ENCODE measurements at regions not wholly inside any gene's neighbourhood (a gene's known extent, or its start where the extent isn't known, plus 50 kb on each side); places are given as distances from the start of the nearest gene placed in this dataset.

DNA sequence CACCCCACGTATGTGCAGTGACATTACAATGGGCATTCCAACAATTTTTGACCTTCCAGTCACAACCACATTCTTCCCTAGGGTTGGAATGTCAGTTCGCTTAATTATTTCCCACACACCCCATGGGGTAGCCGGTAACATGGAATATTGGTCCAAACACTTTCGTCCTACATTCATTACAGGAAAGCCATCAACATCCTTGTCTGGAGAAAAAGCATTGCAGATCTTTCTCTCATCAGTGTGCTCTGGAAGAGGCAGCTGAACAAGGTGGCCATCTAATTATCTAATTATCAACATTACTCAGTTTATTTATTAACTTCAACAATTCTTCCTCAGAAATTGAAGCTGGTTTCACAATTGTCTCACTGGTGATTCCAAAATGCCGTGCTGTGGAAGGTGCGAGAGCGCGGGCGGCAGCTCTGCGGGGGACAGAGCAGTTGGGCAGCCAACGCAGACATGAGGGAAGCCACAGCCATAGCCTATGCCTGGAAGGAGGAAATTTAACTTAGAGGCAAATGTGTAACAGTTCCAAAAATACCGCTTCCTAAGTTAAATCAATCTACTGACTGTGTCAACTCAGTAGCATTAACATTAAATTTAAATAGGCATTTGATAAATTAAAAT, 1158.9 kb upstream of the EPHA6 start:
- TF ChIP-seq CTCF (IDR thresholded peaks at IDR 0.05; ENCODE audit: low read depth, low read length) (no peak), MAX (IDR thresholded peaks at IDR 0.05; ENCODE audit: low read depth, low read length) (no peak), POLR2A (IDR thresholded peaks at IDR 0.05; ENCODE audit: extremely low read depth, insufficient read length) (no peak), MYC (IDR thresholded peaks at IDR 0.05; ENCODE audit: low read depth, low read length) (no peak)
